ENCODE measurements at regions not wholly inside any gene's neighbourhood (a gene's known extent, or its start where the extent isn't known, plus 50 kb on each side); places are given as distances from the start of the nearest gene placed in this dataset.
"Not testable (repeated sequence)": the region's sequence is repeated elsewhere in the genome, so short reads cannot be mapped to it uniquely, and the experiment has no call there.

GRCh38 chr18:71105994-71106546 lies 817.2 kb downstream of the SOCS6 start:
- DNase-seq (ENCODE audit: low read depth in 2 of 2), result no peak

DNA sequence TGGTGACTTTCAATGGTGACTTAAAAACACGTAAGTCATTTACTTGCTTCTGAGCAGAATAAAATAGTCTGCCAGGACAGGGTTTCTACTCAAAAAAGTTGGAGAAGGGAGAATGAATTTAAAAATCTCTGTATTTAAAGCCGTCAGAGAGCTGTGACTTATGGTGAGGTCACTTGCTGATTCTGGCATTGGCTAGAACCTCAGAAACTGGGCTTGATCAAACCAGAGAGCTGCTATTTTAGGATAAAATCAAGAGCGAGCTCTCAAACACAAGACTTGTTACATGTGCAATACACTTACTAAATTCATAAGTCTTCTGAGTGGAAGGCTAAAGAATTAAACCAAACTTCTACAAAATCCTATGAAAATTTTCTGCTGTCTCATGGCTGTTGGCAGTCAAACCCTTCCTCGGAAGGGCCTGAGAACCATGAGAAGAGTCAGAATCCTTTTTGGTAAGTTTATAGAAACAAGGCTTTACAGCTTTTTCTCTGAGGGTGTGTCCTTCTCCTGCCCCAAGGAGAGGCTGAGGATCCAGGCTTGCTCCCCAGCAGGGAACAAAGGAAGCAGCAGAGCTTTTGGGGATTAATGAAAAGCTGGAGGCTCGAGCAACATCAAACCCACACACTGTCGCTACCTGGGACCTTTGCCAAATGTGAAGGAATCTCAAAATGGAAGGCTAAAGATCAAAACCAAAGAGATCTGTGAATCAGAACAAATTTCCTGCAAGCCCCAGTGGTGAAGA lies 816.4 kb downstream of the SOCS6 start:
- no peak for DNase-seq (ENCODE audit: low read depth in 2 of 2)

GRCh38 chr18:71079606-71080005 lies 790.8 kb downstream of the SOCS6 start:
- no peak for DNase-seq (ENCODE audit: low read depth in 2 of 2)

DNA sequence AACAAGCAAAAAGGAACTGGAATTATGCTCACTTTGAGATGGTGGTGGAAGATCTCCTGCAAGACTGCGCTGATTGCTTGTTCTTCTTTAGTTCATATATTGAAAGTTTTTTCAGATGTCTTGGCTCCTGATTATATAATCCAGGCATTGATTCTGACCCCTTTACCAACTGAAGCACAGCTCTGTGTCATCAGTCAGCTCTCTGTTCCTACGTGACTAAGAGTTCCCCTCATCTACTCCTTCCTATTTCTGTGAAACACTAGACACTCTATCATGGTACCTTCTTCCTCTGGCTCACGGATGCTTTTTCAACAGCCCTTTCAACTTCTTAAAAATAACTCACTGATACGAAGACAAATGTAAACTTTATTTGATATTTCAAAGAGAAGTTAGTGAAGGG lies 788.6 kb downstream of the SOCS6 start:
- no peak for DNase-seq (ENCODE audit: low read depth in 2 of 2)

DNA sequence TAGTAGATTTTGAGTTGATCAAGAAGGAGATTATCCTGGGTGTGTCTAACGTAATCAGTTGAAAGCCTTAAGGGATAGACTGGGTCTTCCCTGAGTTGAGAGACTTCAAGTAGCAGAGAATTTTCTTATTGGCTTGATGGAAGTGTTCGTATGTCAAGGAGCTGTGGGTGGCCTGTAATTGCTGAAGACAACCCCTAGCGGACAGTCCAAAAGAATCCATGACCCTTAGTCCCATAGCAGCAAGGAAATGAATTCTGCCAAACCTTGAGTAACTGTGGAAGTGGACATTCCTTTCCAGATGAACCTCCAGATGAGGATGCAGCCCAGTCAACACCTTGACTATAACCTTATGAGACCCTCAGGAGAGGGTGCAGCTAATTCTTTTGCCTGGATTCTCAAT lies 786.3 kb downstream of the SOCS6 start:
- DNase-seq (ENCODE audit: low read depth in 2 of 2), result no peak

DNA sequence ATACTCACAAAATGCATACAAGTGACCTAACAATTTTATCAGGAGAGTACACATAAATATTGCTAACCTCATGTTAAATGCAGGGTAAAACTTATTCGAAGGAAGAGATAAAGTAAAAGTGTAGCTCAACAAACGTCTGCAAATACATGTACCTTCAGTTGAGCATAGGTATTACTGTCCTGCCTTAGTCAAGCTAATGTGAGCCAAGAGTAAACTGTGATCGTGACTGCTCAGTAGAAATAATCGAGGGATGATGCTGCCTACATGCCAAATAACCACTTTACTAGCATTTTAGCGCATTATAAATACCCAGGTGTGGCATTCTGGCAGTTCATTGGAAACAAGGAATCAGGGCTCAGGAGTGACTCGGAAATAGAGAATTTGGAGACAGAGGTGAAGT lies 779.5 kb downstream of the SOCS6 start:
- DNase-seq (ENCODE audit: low read depth in 2 of 2), result no peak

- no peak for DNase-seq (ENCODE audit: low read depth in 2 of 2)
Measured at GRCh38 chr18:71049893-71050292, 761.0 kb downstream of the SOCS6 start.

GRCh38 chr18:71047882-71048281 lies 759.0 kb downstream of the SOCS6 start:
- no peak for DNase-seq (ENCODE audit: low read depth in 2 of 2)

DNA sequence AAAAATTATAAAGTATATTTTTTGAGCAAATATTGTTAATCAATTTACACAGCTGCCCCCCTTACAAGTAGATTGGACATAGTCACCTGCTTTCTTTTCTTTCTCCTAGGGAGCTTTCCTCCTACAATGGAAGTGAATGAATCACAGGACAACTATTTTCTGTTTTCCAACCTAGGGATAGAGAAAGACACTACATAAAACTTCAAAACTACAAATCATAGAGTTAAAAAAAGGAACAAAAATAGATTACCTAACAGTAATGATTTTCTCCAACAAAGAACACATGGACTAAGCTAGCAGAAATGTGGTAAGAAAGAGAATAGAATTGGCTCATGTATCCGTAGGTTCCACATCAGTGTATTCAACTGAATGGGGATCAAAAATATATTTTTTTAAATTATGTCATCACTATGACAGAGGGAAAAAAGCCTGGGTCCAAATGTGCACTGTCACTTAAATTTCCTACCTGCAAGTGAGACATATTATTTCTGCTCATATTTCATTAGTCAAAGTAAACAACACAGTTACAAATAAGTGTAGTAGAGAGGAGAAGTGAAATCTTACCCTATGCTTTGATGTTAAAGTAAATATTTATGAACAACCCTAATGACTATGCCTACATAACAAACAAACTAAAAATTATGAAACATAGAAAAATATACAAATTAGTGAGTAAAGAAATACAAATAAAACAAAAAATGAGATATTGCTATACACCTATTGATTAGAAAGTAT lies 756.7 kb downstream of the SOCS6 start:
- no peak for DNase-seq (ENCODE audit: low read depth in 2 of 2)

DNA sequence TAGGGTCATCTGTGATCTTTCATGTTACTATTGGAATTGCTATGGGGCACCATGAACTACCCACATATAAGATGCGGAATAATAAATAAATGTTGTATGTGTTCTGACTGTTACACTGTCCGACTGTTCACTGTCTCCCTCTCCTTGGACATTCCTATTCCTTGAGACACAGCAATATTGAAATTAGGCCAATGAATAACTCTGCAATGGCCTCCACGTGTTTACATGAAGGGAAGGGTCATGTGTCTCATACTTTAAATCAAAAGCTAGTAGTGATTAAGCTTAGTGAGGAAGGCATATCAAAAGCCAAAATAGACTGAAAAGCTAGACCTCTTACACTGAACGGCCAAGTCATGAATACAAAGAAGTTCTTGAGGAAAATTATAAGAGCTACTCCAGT lies 751.3 kb downstream of the SOCS6 start:
- DNase-seq (ENCODE audit: low read depth in 2 of 2), result no peak

- no peak for DNase-seq (ENCODE audit: low read depth in 2 of 2)
Measured at GRCh38 chr18:71038196-71038595, 749.4 kb downstream of the SOCS6 start.

DNA sequence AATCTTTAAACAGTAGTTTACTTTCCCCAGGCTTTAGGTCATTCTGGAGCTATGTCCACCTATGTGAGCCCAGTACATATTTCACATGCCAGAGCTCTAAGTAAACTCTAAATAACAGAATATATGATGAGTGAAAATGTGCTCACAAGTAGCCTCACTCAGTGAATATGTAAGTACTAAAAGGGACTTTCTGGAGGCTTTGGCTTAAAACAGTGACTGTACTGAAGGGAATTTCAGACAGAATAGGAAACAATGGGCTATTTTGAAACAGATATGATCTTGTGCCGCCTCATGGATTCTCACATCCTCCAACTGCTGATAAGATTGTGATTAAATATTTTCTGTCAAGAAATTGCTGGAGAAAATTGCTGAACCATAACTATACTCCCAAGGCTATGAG lies 747.9 kb downstream of the SOCS6 start:
- DNase-seq (ENCODE audit: low read depth in 2 of 2), result no peak

- DNase-seq (ENCODE audit: low read depth in 2 of 2), result not testable (repeated sequence)
Measured at GRCh38 chr18:71031296-71032191, 742.7 kb downstream of the SOCS6 start.

GRCh38 chr18:71030085-71030484 lies 741.2 kb downstream of the SOCS6 start:
- not testable (repeated sequence) for DNase-seq (ENCODE audit: low read depth in 2 of 2)

- no peak for DNase-seq (ENCODE audit: low read depth in 2 of 2)
Measured at GRCh38 chr18:71028285-71028762, 739.5 kb downstream of the SOCS6 start.

- no peak for DNase-seq (ENCODE audit: low read depth in 2 of 2)
Measured at GRCh38 chr18:71027531-71027930, 738.7 kb downstream of the SOCS6 start.

- DNase-seq (ENCODE audit: low read depth in 2 of 2), result no peak
Measured at GRCh38 chr18:71025505-71026225, 736.8 kb downstream of the SOCS6 start.

- no peak for DNase-seq (ENCODE audit: low read depth in 2 of 2)
Measured at GRCh38 chr18:71022389-71022788, 733.5 kb downstream of the SOCS6 start.

- no peak for DNase-seq (ENCODE audit: low read depth in 2 of 2)
Measured at GRCh38 chr18:71021030-71021362, 732.2 kb downstream of the SOCS6 start.

- DNase-seq (ENCODE audit: low read depth in 2 of 2), result no peak
Measured at GRCh38 chr18:71020342-71021029, 731.6 kb downstream of the SOCS6 start.

GRCh38 chr18:71018816-71019215 lies 730.0 kb downstream of the SOCS6 start:
- DNase-seq (ENCODE audit: low read depth in 2 of 2), result no peak

All from stimulated activated CD8-positive, alpha-beta memory T cell treated with anti-CD3 and anti-CD28 coated beads, Interleukin-15, amount 100 ng/mL, for 4 hours (primary cell).